H1 (cell line): ENCODE measurements at regions not wholly inside any gene's neighbourhood (a gene's known extent, or its start where the extent isn't known, plus 50 kb on each side); places are given as distances from the start of the nearest gene placed in this dataset.

Experiments
- CTCF ChIA-PET: fragments of 300-600 bp; sonication (Branson Sonifier 250); formaldehyde crosslinking; loops from one replicate; lab custom pipeline; 2021; ENCODE audit not compliant: partially characterized antibody; lab: Charles Lee
- POLR2A ChIA-PET: fragments of 300-600 bp; sonication (Branson Sonifier 250); formaldehyde crosslinking; loops from one replicate; lab custom pipeline; 2021; ENCODE audit warnings: inconsistent platforms; ENCODE audit not compliant: partially characterized antibody; lab: Charles Lee
- DNase-seq, 2 experiments: peaks; one replicate each; pipeline versions ENCODE4 v3.0.0 to v3.0.0-alpha.2; 2010 to 2022; ENCODE audit warnings: low spot score in 2 of 2, low read depth in 1 of 2, mixed read lengths in 1 of 2
- FAIRE-seq: peaks from 2 replicates; lab custom pipeline; 2011; peaks lifted over from hg19 to GRCh38; lab: Jason Lieb, UNC
- H2AFZ ChIP-seq: 2 replicates; pipeline ENCODE4 v1.8.1; 2012; ENCODE audit warnings: low read length, inconsistent platforms
- H2AK5ac ChIP-seq: 2 replicates; pipeline ENCODE4 v1.6.1; 2013; ENCODE audit warnings: low read depth, low read length
- H2BK120ac ChIP-seq: replicated peaks from 2 replicates; pipeline ENCODE3; 2013; ENCODE audit warnings: low read depth, low read length, inconsistent platforms
- H2BK12ac ChIP-seq: 2 replicates; pipeline ENCODE4 v1.6.1; 2013; ENCODE audit warnings: low read depth, low read length
- H2BK15ac ChIP-seq: 2 replicates; pipeline ENCODE4 v1.6.1; 2013; ENCODE audit warnings: low read length
- H2BK20ac ChIP-seq: 2 replicates; pipeline ENCODE4 v1.6.1; 2013; ENCODE audit warnings: low read length
- H2BK5ac ChIP-seq: 2 replicates; pipeline ENCODE4 v1.6.1; 2013; ENCODE audit warnings: low read depth, low read length
- H3K14ac ChIP-seq: 2 replicates; pipeline ENCODE4 v1.6.1; 2013; ENCODE audit warnings: inconsistent platforms; ENCODE audit not compliant: insufficient read length
- H3K18ac ChIP-seq: 2 replicates; pipeline ENCODE4 v1.6.1; 2013; ENCODE audit warnings: low read length; ENCODE audit errors: extremely low read depth
- H3K23ac ChIP-seq: 2 replicates; pipeline ENCODE4 v1.6.1; 2013; ENCODE audit warnings: inconsistent platforms; ENCODE audit not compliant: insufficient read length
- H3K23me2 ChIP-seq: 2 replicates; pipeline ENCODE4 v1.6.1; 2013; ENCODE audit warnings: low read depth, low read length
- H3K27ac ChIP-seq: 2 replicates; pipeline ENCODE4 v1.6.1; 2011; ENCODE audit warnings: low read depth, low read length, inconsistent platforms
- H3K27me3 ChIP-seq, 4 experiments: replicated peaks in 1 of 4; 1 replicate in 1 of 4; 2 replicates in 3 of 4; pipeline versions ENCODE4 v1.6.1 to v1.8.1; 2011 to 2013; ENCODE audit warnings: low read length in 3 of 4, mild to moderate bottlenecking in 3 of 4, inconsistent platforms in 2 of 4, mixed read lengths in 2 of 4, moderate library complexity in 1 of 4; ENCODE audit not compliant: control insufficient read depth in 3 of 4, insufficient read depth in 3 of 4; ENCODE audit errors: extremely low read depth in 1 of 4
- H3K36me3 ChIP-seq, 4 experiments: 2 replicates each; pipeline versions ENCODE4 v1.6.1 to v1.8.1; 2011 to 2013; ENCODE audit warnings: mild to moderate bottlenecking in 4 of 4, low read length in 3 of 4, moderate library complexity in 2 of 4, control low read depth in 1 of 4, inconsistent platforms in 1 of 4; ENCODE audit not compliant: insufficient read depth in 4 of 4, control insufficient read depth in 2 of 4
- H3K4ac ChIP-seq: replicated peaks from 2 replicates; pipeline ENCODE3; 2013; ENCODE audit warnings: low read length, low read depth, mixed read lengths, inconsistent platforms; ENCODE audit not compliant: insufficient read length
- H3K4me1 ChIP-seq, 4 experiments: replicated peaks in 1 of 4; 1 replicate in 1 of 4; 2 replicates in 3 of 4; pipeline versions ENCODE4 v1.6.1 to v1.8.1; 2011 to 2013; ENCODE audit warnings: low read length in 3 of 4, inconsistent platforms in 2 of 4, mixed read lengths in 1 of 4; ENCODE audit not compliant: insufficient read depth in 4 of 4, control insufficient read depth in 3 of 4
- H3K4me2 ChIP-seq, 2 experiments: 2 replicates each; pipeline versions ENCODE4 v1.6.1 to v1.8.1; 2011 to 2013; ENCODE audit warnings: low read depth in 2 of 2, low read length in 2 of 2, control low read depth in 1 of 2, inconsistent platforms in 1 of 2, mild to moderate bottlenecking in 1 of 2; ENCODE audit not compliant: insufficient read depth in 1 of 2
- H3K4me3 ChIP-seq, 4 experiments: fragments of 200-600, 300-600 bp in 1 of 4; sonication (generic), shearing (Covaris generic), sonication (Bioruptor Twin) in 1 of 4; 2 replicates each; pipeline versions ENCODE4 v1.5.1 to v1.8.1; 2011 to 2016; ENCODE audit warnings: low read length in 4 of 4, low read depth in 3 of 4, control low read depth in 2 of 4, inconsistent platforms in 2 of 4, mild to moderate bottlenecking in 2 of 4, mixed read lengths in 1 of 4, moderate library complexity in 1 of 4; ENCODE audit not compliant: insufficient read depth in 2 of 4; ENCODE audit errors: extremely low read depth in 1 of 4
- H3K56ac ChIP-seq: replicated peaks from 2 replicates; pipeline ENCODE3; 2013; ENCODE audit warnings: low read depth, mild to moderate bottlenecking, mixed read lengths, low read length, inconsistent platforms; ENCODE audit not compliant: insufficient read length
- H3K79me1 ChIP-seq: 2 replicates; pipeline ENCODE4 v1.6.1; 2013; ENCODE audit warnings: low read depth, low read length, control low read depth
- H3K79me2 ChIP-seq, 2 experiments: 2 replicates each; pipeline versions ENCODE4 v1.6.1 to v1.8.1; 2012 to 2013; ENCODE audit warnings: low read length in 2 of 2, mild to moderate bottlenecking in 2 of 2, inconsistent platforms in 1 of 2; ENCODE audit not compliant: insufficient read depth in 2 of 2, control insufficient read depth in 1 of 2
- H3K9ac ChIP-seq, 4 experiments: replicated peaks in 1 of 4; 1 replicate in 1 of 4; 2 replicates in 3 of 4; pipeline versions ENCODE4 v1.6.1 to v1.8.1; 2011 to 2013; ENCODE audit warnings: low read depth in 3 of 4, low read length in 3 of 4, control low read depth in 2 of 4, mild to moderate bottlenecking in 2 of 4, moderate library complexity in 2 of 4, inconsistent platforms in 1 of 4; ENCODE audit errors: extremely low read depth in 1 of 4
- H3K9me3 ChIP-seq, 2 experiments: 2 replicates each; pipeline versions ENCODE4 v1.6.1 to v1.8.1; 2012 to 2013; ENCODE audit warnings: mild to moderate bottlenecking in 2 of 2, moderate library complexity in 2 of 2, control low read depth in 1 of 2, inconsistent platforms in 1 of 2, low read depth in 1 of 2, low read length in 1 of 2, mixed read lengths in 1 of 2; ENCODE audit not compliant: insufficient read depth in 2 of 2
- H4K20me1 ChIP-seq, 2 experiments: replicated peaks in 1 of 2; 2 replicates each; pipeline versions ENCODE3 to v1.8.1; 2011 to 2013; ENCODE audit warnings: inconsistent platforms in 2 of 2, low read length in 2 of 2, mild to moderate bottlenecking in 1 of 2; ENCODE audit not compliant: insufficient read depth in 2 of 2, control insufficient read depth in 1 of 2
- H4K5ac ChIP-seq: 2 replicates; pipeline ENCODE4 v1.6.1; 2013; ENCODE audit warnings: low read length, low read depth, mixed read lengths, inconsistent platforms; ENCODE audit not compliant: insufficient read length
- H4K8ac ChIP-seq: 2 replicates; pipeline ENCODE4 v1.8.0; 2013; ENCODE audit warnings: mild to moderate bottlenecking, moderate library complexity, low read length, inconsistent platforms; ENCODE audit not compliant: insufficient read depth; ENCODE audit errors: extremely low read depth
- H4K91ac ChIP-seq: replicated peaks from 2 replicates; pipeline ENCODE3; 2013; ENCODE audit warnings: low read length, mixed read lengths, inconsistent platforms; ENCODE audit not compliant: insufficient read length
- BCL11A ChIP-seq, 2 experiments: IDR thresholded peaks; one replicate each; pipeline ENCODE4 v1.6.1; 2011; ENCODE audit warnings: low read depth in 2 of 2, low read length in 2 of 2, mild to moderate bottlenecking in 2 of 2
- CTBP2 ChIP-seq: IDR thresholded peaks from 2 replicates; pipeline ENCODE4 v1.7.0; 2011; ENCODE audit warnings: borderline replicate concordance, mild to moderate bottlenecking, moderate library complexity, mixed read lengths, low read length; ENCODE audit not compliant: insufficient read depth, insufficient read length
- HDAC2 ChIP-seq, 2 experiments: fragments of 300-600 bp in 1 of 2; sonication (generic) in 1 of 2; IDR thresholded peaks; 2 replicates each; pipeline ENCODE4 v1.6.1; 2011 to 2012; ENCODE audit warnings: low read depth in 2 of 2, low read length in 2 of 2, mild to moderate bottlenecking in 2 of 2, moderate library complexity in 2 of 2, borderline replicate concordance in 1 of 2, inconsistent platforms in 1 of 2
- KDM4A ChIP-seq: IDR thresholded peaks from one replicate; pipeline ENCODE4 v1.7.1; 2012; ENCODE audit warnings: low read depth, mild to moderate bottlenecking, moderate library complexity, low read length, inconsistent platforms; ENCODE audit not compliant: severe bottlenecking
- MAFK ChIP-seq: IDR thresholded peaks from 2 replicates; pipeline ENCODE4 v1.6.1; 2012; ENCODE audit warnings: low read depth, mild to moderate bottlenecking, improper control_type of control experiment, low read length
- SAP30 ChIP-seq: fragments of 300-600 bp; sonication (generic); IDR thresholded peaks from 2 replicates; pipeline ENCODE4 v1.7.1; 2012; ENCODE audit warnings: low read length, moderate library complexity, mild to moderate bottlenecking, inconsistent platforms; ENCODE audit not compliant: insufficient read depth, insufficient replicate concordance
- SIRT6 ChIP-seq: IDR thresholded peaks from one replicate; pipeline ENCODE4 v1.7.1; 2012; ENCODE audit warnings: low read length, inconsistent platforms
- SIX5 ChIP-seq: IDR thresholded peaks from 2 replicates; pipeline ENCODE4 v1.6.1; 2011; ENCODE audit warnings: mild to moderate bottlenecking, low read depth, low read length
- SP2 ChIP-seq: IDR thresholded peaks from 2 replicates; pipeline ENCODE4 v1.6.1; 2012; ENCODE audit warnings: mild to moderate bottlenecking, low read length, inconsistent platforms
- whole genome bisulfite sequencing, 2 experiments: shearing (Covaris generic) in 1 of 2; methylation state at CpG; one replicate each; pipeline versions ENCODE4 v1.1.6 to v1.1.7; 2013 to 2015; ENCODE audit warnings: low lambda C conversion rate in 2 of 2, mixed read lengths in 2 of 2, inconsistent platforms in 1 of 2, low coverage in 1 of 2, missing lambda C conversion rate in 1 of 2; ENCODE audit not compliant: insufficient replicate concordance in 2 of 2, insufficient coverage in 1 of 2, insufficient read length in 1 of 2; ENCODE audit errors: extremely low coverage in 1 of 2, missing lambda C conversion rate in 1 of 2; 5-methylcytosine and 5-hydroxymethylcytosine counted together

DNA sequence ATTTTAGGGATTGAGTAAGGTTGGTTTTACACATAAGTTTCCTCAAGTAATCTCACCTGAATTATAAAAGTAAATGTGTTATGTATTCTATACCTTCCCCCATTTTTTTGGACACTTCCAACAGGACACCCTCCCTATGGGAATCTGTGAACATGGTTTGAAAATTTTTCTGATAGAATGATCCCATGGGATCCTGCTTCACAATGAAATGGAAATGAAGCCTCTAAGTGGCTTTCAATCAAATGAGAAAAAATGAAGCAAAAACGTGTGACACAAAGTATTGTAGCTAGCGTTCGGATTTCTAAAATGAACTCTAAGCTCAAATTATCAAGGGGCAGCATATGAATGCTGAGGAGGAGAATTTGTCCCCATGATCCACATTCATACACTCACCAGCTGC, 1006.8 kb downstream of the ADGRL2 start:
- H2BK20ac ChIP-seq = no peak overlapping the region
- H2BK5ac ChIP-seq = no peak overlapping the region
- ChIA-PET CTCF (interaction anchor here (1.1 kb wide), 1 partner anchor 927 kb away, joined by 3 read pairs; no protein-coding TSS in a partner anchor), POLR2A (no interaction called here)
- H4K8ac ChIP-seq = no peak overlapping the region
- peaks cover 0 to 8% (median 2%) of the 10 kb centered on the region in 4 experiments; a peak in 2 of 7 replicates for H3K4me1 ChIP-seq
- no peak overlapping the region for H3K18ac ChIP-seq
- H3K4me2 ChIP-seq = no peak overlapping the region
- no peak overlapping the region for H2BK12ac ChIP-seq
- H3K23me2 ChIP-seq = no peaks in the 10 kb centered on the region
- H3K9ac ChIP-seq = no peak overlapping the region
- no peaks in the 10 kb centered on the region for H4K20me1 ChIP-seq
- H4K91ac ChIP-seq = no peak overlapping the region
- H3K79me1 ChIP-seq = no peaks in the 10 kb centered on the region
- H3K23ac ChIP-seq = no peak overlapping the region
- no peak overlapping the region for H3K56ac ChIP-seq
- no peak overlapping the region for H2BK15ac ChIP-seq
- H2AK5ac ChIP-seq = no peak overlapping the region
- H3K14ac ChIP-seq = no peak overlapping the region
- H3K79me2 ChIP-seq = no peaks in the 10 kb centered on the region
- no peaks in the 10 kb centered on the region for H3K9me3 ChIP-seq
- H3K36me3 ChIP-seq = no peaks in the 10 kb centered on the region
- H4K5ac ChIP-seq = no peak overlapping the region
- no peak overlapping the region for H3K27ac ChIP-seq
- H3K27me3 ChIP-seq = no peaks in the 10 kb centered on the region
- DNase-seq = no peak
- H3K4me3 ChIP-seq = no peak overlapping the region
- H2BK120ac ChIP-seq = no peak overlapping the region
- no peak overlapping the region for H2AFZ ChIP-seq
- FAIRE-seq = no peak
- H3K4ac ChIP-seq = no peak overlapping the region
- WGBS, 2 experiments = 80% methylated on average over 3 of the region's 3 CpGs; no CpG with 5 or more reads in 1 of the 2 experiments
- TF ChIP-seq MAFK = no peak
- TF ChIP-seq SIX5 = no peak
- TF ChIP-seq HDAC2 (IDR thresholded peaks at IDR 0.05; ENCODE audit: borderline replicate concordance in 1 of 2, low read depth in 2 of 2, low read length in 2 of 2) = no peak
- TF ChIP-seq SIRT6 = no peak
- no peak for TF ChIP-seq KDM4A
- TF ChIP-seq BCL11A (IDR thresholded peaks at IDR 0.05; ENCODE audit: low read depth in 2 of 2, low read length in 2 of 2) = no peak
- no peak for TF ChIP-seq SAP30
- no peak for TF ChIP-seq SP2
- no peak for TF ChIP-seq CTBP2
